NCI-H2107 treated with DMSO at 0.1 percent for 48 hours (cell line): ENCODE measurements at regions not wholly inside any gene's neighbourhood (a gene's known extent, or its start where the extent isn't known, plus 50 kb on each side); places are given as distances from the start of the nearest gene placed in this dataset.
A peak's percentile ranks its signal among the peaks of the same experiment; 100 is the strongest.
"Not testable (repeated sequence)": the region's sequence is repeated elsewhere in the genome, so short reads cannot be mapped to it uniquely, and the experiment has no call there.

ENCODE experiments used
- DNase-seq: peaks from one replicate; lab custom pipeline; 2025; ENCODE audit not compliant: unreplicated experiment; lab: John Stamatoyannopoulos, UW

DNA sequence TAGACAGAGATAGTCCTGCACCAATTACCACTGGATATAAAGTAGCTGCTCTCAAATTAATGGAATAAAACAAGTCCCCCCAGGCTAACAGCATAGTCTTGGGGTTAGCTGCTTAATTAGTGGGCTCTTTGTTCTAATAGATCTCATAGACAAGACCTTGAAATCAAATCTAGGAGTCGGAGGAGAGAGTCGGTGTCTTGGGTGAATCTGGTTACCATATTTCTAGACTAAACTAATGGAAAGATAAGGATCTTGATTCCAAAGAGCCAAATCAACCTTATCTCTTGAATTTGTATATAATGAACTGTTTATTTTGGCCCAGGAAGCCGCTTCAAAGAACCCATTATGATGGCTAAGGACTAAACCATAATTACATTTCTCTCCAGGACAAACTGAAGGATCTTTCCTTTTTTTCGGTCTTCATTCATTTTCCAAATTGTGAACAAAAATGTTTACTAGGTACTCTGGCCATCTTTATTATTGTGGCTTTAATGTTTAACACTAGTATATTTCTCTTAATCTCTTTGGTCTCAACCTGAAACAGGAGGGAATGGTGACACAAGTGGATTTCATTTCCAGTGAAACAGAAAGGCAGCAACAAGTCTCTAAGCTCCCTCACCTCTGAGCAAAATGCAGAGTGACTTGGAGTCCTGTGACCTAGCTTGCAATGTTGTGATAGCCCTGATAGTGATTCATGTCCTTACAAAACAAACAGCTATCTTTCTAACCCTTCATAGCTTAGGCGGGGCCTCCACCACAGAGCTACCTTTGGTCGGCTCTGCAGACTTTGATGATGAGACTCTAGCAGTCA is 137.9 kb upstream of the PARD3B start:
- no peak for DNase-seq

GRCh38 chr2:204412782-204413181 is 132.5 kb upstream of the PARD3B start:
- not testable (repeated sequence) for DNase-seq

DNA sequence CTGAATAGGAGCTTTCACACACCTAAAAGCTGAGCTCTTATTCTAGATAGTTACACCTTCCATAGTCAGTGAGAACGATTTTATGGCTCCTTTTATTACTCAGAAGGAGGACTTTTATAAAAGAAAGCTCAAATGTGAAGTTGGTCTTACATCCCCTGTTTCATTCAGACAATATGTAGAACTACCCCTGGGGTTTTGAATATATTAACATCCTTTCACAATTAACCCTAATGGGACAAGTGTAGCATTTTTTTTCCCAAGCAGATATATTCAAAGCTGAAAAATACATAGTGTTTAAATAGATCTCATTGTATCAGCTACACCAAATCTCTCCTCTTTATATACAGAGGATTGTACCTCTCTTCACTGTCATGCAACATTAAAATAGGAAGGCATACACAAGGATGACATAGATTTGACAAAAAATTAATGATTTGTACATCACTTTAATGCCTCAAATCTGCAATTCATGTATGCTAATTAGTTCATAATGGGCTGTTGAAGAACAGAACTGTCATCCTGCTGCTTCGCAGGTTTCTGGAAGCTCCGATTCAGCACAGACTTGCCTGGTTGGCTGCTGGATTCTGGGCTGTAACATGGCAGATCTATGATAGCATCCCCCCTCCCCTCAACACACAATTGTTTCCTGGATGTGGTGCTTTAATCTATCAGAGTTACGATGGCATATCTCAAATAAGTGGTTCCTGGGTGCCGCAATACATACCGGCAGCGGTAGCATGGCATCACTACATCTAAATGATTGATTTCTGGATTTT is 129.7 kb upstream of the PARD3B start:
- no peak for DNase-seq

GRCh38 chr2:204416236-204416635 is 129.0 kb upstream of the PARD3B start:
- DNase-seq: no peak

GRCh38 chr2:204425821-204426220 is 119.5 kb upstream of the PARD3B start:
- no peak for DNase-seq

DNA sequence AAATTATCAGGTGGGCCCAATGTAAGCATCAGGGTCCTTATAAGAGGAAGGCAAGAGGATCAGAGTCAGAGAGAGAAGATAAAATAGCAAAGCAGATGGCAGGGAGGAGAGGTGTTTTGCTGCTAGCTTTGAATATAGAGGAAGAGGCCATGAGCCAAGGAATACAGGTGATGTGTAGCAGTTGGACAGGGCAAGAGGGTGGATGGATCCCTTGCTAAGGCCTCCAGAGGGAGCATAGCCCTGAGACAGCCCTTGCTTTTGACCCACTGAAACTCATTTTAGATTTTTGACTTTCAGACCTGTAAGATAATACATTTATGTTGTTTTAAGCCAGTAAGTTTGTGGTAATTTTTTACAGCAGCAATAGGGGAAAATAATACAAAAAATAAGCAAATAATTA is 116.6 kb upstream of the PARD3B start:
- no peak for DNase-seq

DNA sequence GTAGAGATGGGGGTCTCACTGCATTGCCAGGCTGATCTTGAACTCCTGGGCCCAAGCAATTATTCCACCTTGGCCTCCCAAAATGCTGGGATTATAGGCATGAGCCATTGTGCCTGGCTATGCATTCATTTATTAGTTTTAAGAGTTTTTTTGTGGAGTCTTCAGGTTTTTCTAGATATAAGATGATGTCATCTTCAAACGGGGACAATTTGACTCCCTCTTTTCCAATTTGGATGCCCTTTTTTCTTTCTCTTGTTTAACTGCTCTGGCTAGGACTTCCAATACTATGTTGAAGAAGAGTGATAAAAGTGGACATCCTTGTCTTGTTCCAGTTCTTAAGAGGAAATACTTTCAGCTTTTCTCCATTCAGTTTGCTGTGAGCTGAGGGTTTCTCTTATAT is 113.7 kb upstream of the PARD3B start:
- no peak for DNase-seq

DNA sequence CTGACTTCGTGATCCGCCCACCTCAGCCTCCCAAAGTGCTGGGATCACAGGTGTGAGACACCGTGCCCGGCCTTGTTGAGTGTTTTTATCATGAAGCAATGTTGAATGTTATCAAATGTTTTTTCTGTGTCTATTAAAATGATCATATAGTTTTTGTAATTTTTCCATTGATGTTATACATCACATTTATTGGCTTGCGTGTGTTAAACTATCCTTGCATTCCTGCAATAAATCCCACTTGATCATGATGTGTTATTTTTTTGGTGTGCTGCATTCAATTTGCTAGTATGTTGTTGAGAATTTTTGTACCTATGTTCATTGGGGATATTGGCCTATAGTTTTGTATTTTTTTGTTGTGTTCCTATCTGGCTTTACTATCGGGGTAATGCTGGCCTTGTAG is 113.1 kb upstream of the PARD3B start:
- no peak for DNase-seq

DNA sequence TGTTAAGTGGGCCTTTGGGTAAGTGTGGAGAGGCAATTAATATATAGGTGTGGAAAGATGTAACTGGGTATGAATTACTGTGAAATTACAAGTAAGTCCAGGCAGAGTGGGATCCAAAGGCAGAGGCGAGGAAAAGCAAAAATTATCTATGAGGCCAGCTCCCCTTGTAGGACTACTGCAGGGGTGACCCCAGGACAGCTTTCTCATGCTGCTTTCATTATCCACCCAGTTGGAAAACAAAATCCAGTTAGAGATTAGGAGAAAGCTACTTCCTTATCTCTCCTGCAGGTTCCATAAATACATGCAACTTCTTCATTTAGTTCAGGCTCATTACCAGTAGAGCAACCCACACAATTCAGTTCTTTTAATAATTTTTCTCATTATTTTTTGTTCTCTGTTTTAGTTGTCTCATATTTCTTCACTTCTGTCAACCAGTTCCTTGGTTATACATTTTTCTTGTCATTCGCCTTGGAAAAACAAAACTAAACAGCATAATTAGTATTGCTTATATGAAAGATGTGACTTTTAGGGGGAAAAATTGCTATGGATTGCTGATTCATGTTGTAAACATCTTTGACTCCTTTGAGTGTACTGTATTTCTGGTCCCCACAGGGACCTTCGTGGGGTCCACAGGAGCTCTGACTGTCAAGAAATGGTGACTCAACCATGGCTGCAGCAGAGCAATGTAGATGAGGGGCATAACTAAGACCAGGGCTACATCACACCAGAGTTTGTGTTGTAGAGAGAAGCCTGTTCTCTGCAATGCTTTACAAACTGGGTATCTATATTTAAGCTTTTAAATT is 110.4 kb upstream of the PARD3B start:
- no peak for DNase-seq

DNA sequence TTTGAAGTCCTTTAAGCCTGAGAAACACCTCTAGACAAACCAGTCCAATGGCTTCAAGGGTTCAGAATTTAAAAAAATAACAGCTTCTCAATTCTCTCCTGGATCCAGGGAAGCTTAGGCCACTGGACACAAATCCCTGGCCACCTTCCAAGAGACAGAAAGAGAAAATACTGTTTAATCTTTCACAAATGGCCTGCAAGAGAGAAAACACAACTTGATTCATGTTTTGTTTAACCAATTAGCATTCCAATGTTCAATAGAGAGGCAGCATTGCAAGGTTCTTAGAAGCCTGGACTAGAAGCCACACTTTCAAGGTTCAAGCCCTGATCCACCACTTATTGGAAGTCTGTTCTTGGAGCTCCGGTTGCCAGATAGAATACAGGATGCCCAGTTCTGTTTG is 109.0 kb upstream of the PARD3B start:
- no peak for DNase-seq

- DNase-seq: peak; percentile 1
Observed at GRCh38 chr2:204437408-204437807, 107.9 kb upstream of the PARD3B start.

DNA sequence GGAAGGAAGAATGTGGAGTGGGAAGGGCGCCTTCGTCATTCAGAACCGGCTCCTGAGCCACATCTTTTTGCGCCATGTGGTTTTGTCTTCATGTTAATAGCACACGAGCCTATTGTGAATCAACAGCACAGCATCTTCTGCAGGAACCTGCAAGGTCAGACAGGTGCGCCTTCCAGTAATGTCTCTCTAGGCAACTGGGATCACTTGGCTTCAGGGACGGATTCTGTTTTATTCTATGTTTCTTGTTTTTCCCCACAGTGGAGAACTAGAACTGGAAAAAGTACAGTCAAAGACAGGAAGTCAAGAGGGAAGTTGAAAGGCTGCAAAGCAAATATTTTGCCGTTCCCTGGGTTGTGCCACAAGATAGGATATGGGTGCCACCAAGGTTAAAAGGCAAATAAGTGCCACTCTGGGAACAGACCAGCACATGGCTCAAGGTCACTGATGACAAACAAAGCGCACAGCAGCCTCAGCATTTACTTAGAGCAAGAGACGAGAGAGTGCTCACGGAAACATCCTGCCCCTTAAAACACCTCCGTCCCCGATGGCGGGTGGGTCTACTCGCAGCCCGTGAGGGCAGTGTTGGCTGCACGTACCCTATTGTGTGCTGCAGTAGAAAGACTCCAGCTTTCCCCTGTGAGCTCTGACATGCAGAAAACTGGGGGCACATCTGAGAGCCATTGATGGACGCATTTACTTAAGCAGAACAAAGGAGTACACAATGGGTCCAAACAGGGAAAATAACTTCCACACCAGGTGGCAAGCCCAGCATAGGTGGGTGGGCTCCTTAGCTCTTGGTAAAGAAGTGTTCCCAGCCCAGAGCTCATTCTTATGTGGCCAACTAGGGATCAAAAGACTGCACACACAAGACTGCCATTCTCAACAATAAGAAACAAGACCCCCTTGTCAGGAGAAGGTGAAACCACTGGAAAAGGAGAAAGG is 107.2 kb upstream of the PARD3B start:
- no peak for DNase-seq

GRCh38 chr2:204441316-204441715 is 104.0 kb upstream of the PARD3B start:
- DNase-seq: no peak

DNA sequence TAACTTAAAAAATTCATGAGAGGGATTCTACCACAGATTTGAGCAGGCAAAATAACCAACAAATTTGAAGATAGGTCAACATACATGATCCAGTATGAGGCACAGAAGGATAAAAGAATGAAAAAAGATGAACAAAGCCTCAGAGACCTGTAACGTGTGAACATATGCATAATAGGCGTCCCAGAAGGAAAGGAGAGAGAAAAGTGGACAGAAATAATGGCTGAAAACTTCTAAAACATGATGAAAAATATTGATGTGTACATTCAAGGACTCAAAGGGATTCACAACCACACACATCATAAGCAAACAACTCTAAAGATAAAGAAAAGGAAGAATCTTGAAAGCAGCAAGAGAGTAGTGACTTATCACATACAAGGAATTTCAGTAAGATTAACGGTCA is 100.1 kb upstream of the PARD3B start:
- no peak for DNase-seq

DNA sequence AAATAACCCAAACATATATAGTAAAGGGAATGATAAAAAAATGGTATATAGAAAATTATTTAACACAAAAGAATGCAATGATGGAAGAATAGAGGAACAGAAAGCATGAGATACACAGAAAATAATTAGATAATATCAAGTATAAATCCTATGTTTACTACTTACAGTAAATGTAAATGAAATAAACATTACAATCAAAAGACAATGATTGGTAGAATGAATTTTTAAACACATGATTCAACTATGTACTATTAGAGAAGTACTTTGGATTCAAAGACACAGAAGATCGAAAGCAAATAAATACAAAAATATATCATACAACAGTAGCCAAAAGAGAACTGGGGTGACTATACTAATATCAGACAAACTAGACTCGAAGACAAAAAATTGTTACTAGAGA is 97.6 kb upstream of the PARD3B start:
- no peak for DNase-seq

GRCh38 chr2:204449977-204450376 is 95.3 kb upstream of the PARD3B start:
- DNase-seq: no peak

DNA sequence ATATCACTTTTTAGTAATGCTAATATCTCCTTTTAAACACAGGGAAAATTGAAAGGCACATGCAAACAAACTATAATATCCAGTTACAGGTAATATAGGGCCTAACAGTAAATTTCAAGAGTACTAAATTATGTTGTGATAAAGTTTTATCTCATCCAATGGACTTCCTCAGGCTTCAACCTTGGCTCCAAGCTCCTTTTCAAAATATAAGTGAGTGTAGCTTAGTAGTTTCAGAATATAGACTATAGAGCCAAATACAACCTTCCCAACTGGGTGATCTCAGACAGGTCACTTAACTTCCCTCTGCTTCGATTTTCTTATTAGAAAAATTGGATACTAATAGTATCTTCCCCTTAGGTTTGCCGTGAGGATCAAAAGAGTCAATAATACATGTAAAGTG is 93.5 kb upstream of the PARD3B start:
- DNase-seq: no peak

DNA sequence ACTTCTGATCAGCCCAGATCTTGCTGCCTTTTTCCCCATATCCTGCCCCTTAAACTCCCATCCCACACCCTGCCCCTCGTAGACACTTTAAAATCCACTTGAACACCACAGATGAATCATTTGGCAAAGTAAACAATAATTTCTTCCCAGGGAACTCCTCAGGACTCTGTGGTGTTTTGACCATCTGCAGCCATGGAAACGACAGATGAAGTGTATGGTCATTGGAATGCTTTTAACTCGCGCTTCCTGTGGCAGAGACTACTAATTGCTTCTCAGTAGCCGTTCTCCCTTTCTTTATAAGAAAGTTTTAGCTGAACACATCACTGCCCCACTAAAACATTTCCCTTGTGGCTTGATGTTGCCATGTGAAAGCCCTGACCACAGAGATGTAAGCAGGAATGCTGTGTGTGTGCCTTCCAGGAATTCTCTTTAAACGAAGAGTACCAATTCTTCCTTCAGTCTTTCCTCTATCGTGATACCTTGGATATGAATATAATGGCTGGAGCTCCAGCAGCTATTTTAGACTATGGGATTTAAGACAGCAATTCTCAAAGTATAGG is 92.7 kb upstream of the PARD3B start:
- DNase-seq: peak; percentile 33

GRCh38 chr2:204453730-204454167 is 91.5 kb upstream of the PARD3B start:
- no peak for DNase-seq
